ENCODE measurements at regions not wholly inside any gene's neighbourhood (a gene's known extent, or its start where the extent isn't known, plus 50 kb on each side); places are given as distances from the start of the nearest gene placed in this dataset.

DNA sequence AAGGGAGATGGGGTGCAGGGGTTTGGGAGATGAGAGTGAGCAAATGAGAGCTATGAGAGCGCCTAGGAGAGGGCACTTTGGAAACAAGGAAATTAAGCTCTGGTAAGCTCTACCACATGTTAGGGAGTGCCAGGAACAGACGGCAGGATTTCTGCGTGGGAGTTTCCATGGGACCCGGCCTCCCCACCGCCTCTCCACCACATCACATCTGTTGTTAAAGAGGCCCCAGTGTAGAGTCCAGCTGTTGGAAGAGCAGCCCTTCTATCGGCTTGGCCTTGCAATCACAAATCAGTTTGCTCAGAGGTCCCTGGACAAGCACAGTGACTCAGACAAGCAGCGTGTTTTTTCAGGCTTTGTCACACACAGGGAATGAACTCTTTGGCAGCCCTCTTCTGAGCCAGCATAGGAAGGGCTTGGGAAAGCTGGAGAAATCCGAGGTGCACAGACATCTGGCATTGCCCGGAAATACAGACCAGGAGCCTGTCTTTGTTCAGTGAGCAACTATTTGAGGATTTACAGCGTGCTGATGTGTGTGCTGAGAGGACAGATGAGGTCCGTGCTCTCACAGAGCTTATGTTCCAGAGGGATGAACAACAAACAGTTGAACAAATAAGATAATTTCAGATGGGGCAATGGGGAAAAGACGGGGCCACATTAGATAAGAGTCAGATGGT, 370.6 kb upstream of the PROK2 start:
- Mint-ChIP-seq H3K9me3 (no peaks in the 10 kb centered on the region), H3K27ac (no peak overlapping the region), H3K4me3 (ENCODE audit: low read depth) (no peak overlapping the region), H3K36me3 (ENCODE audit: low read depth) (no peaks in the 10 kb centered on the region), H3K4me1 (ENCODE audit: low read depth) (peaks cover 6% of the 10 kb centered on the region), H3K27me3 (ENCODE audit: low read depth) (peaks cover 10% of the 10 kb centered on the region)
- intact Hi-C loops (cut with micrococcal nuclease): no loop called here
- DNase-seq (ENCODE audit: low spot score): no peak

DNA sequence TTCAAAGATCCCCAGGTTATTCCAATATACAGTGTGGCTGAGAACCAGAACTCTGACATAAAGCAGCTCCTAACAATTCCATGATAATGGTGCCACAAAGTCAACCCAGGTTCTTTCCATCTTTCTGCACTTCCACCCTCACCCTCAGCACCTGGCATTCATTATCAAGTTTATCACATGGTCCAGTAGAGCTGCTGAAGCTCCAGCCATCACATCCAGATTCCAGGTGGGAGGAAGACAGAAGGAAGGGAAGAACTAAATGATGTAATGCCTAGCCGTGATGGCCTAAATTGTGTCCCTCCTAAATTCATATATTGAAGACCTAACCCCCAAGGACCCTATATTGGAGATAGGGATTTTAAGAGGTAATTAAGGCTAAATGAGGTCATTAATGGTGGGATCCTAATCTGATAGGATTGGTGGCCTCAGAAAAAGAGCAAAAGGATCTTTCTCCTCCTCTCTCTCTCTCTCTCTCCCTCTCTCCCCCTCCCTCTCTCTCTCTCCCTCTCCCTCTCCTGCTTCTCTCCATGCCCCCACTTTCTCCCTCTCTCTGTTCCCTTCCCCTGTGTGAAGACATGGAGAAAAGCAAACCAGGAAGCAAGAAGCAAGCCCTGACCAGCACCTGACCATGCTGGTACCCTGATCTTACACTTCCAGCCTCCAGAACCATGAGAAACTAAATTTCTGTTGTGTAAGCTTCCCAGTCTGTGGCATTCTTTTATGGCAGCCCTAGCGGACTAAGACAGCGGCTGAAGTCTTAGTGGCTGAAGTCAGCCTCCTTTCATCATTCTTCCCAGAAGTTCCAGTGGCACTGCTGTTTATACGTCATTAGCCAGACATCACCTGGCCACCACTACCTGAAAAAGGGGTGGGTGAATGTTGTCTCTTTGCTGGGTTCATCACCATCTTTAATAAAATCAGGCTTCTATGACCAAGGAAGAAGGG, 369.7 kb upstream of the PROK2 start:
- Mint-ChIP-seq H3K36me3 (ENCODE audit: low read depth) (no peaks in the 10 kb centered on the region), H3K27me3 (ENCODE audit: low read depth) (peaks cover 10% of the 10 kb centered on the region), H3K9me3 (no peaks in the 10 kb centered on the region), H3K27ac (no peak overlapping the region), H3K4me1 (ENCODE audit: low read depth) (peaks cover 6% of the 10 kb centered on the region), H3K4me3 (ENCODE audit: low read depth) (no peak overlapping the region)
- intact Hi-C loops (cut with micrococcal nuclease): no loop called here
- no peak for DNase-seq (ENCODE audit: low spot score)

DNA sequence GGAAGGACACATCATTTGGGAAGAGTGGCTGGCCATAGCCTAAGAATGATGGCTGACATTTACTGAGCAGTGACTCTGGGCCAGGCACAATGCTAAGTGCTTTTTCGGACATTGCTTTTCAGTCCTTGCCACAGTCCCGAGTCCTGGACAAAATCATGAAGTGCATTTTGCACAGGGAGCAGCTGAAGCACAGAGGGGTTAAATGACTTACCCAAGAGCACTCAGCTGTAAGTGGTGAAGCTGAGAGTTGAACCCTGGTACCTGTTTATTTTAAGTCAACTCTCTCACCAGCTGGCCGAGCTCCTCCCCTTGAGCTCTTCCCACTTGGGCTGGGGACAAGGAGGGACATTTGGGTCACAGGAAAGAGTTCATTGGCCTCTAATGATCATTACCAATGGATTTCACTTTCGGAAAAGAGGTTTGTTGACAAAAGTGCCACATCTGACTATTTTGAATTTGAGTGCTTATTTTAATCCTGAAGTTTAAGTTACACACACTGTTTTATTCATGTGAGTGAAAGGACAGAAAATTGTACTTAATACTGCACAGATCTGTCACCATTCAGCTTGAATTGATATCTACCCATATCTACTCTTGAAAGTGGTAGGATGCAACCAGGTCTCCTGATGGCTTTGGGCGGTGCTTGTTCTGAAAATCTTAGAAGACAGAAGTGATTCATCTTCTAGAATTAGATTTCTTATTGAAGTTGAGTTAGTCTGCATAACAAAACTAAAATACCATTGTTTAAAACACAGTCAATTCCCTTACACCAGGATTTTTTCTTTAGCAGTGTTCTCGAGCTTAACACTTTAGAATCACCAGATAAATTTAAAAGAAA, 368.7 kb upstream of the PROK2 start:
- Mint-ChIP-seq H3K9me3 (peaks cover 2% of the 10 kb centered on the region), H3K36me3 (ENCODE audit: low read depth) (no peaks in the 10 kb centered on the region), H3K4me1 (ENCODE audit: low read depth) (peaks cover 6% of the 10 kb centered on the region), H3K27me3 (ENCODE audit: low read depth) (peaks cover 10% of the 10 kb centered on the region), H3K4me3 (ENCODE audit: low read depth) (no peak overlapping the region), H3K27ac (no peak overlapping the region)
- DNase-seq (ENCODE audit: low spot score): no peak
- intact Hi-C loops (cut with micrococcal nuclease): no loop called here

DNA sequence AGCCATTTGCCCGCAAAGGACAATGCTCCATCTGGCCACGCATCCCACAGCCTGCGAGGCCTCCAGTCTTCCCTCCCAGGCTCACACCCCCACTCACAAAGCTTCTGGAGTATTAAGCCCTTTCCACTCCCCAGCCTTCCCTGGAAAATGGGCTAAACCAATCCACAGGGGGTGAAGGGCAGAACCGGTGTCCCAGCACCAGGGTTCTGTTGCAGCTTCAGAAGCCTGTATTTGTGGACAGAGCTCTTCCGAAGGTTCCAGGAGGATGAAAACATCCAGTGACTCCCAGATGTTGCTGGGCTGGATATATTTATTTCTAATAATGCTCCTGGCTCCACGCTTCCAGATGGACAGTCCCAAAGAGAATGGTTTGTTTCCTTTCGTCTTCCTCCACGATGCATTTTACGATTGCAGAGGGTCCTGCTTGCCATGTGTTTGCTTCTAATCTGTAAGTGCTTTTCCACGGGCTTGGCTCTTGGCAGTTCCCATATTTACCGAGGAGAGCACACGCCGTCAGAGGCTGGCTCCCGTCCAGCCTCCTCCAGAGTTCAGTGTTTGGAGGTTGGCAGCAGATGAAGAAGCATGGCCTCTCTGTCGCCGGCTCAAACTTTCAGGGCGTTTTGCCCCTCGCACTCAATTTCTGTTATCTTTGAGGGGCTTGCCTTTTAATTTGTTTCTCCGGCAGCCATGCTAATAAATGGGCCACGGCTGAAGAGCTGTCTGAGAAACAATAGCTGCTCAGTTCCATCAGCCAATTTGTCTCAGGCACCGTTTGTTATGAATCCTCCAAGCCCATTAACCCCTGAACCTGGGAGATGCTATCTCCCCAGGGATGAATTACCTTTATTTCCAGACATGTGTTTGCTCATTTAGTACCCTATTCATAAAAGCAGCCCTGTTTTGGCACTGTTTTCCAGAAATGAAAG, 367.9 kb upstream of the PROK2 start:
- Mint-ChIP-seq H3K4me3 (ENCODE audit: low read depth) (no peak overlapping the region), H3K9me3 (peaks cover 11% of the 10 kb centered on the region), H3K27me3 (ENCODE audit: low read depth) (peaks cover 10% of the 10 kb centered on the region), H3K4me1 (ENCODE audit: low read depth) (peaks cover 5% of the 10 kb centered on the region), H3K27ac (no peak overlapping the region), H3K36me3 (ENCODE audit: low read depth) (no peaks in the 10 kb centered on the region)
- no peak for DNase-seq (ENCODE audit: low spot score)
- intact Hi-C loops (cut with micrococcal nuclease): no loop called here

DNA sequence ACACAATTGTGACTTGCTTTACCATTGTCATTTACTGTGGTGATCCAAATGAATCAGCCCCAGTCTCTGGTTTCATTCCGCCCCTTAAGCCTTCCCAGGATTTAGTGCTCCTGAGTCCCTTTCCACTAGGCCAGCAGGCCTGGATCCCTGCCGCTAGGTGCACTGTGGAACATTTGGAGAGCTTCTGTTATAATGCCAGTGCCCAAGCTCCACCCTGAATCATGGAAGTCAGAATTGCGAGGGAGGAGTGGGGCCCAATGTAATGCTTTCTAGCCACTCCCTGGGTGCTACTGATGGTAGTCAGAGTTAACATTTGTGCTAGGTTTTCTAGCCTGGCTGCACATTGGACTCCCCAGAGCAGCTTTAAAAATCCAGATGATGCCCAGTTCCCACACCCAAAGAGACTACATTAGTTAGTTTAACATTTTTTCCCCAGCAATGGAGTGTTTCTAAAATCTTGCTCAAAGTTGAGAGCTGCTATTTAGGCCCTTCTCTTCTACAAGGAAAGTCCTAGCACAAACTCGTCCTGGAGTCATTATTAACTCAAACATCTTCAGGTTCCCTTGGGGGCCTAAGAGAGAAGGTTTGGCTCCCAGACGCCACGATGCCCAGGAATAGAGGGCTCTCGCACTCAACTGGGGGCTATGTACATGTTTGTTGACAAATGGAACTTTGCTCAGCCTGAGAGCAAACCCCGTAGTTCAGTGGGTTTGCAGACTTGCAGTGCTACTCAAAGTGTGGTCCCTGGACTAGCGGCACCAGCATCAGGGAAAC, 366.7 kb upstream of the PROK2 start:
- H3K4me3 Mint-ChIP-seq (ENCODE audit: low read depth): no peak overlapping the region
- H3K27me3 Mint-ChIP-seq (ENCODE audit: low read depth): peaks cover 5% of the 10 kb centered on the region
- no peaks in the 10 kb centered on the region for H3K36me3 Mint-ChIP-seq (ENCODE audit: low read depth)
- peaks cover 11% of the 10 kb centered on the region for H3K9me3 Mint-ChIP-seq
- H3K4me1 Mint-ChIP-seq (ENCODE audit: low read depth): no peaks in the 10 kb centered on the region
- intact Hi-C loops (cut with micrococcal nuclease): no loop called here
- no peak for DNase-seq (ENCODE audit: low spot score)
- no peak overlapping the region for H3K27ac Mint-ChIP-seq

DNA sequence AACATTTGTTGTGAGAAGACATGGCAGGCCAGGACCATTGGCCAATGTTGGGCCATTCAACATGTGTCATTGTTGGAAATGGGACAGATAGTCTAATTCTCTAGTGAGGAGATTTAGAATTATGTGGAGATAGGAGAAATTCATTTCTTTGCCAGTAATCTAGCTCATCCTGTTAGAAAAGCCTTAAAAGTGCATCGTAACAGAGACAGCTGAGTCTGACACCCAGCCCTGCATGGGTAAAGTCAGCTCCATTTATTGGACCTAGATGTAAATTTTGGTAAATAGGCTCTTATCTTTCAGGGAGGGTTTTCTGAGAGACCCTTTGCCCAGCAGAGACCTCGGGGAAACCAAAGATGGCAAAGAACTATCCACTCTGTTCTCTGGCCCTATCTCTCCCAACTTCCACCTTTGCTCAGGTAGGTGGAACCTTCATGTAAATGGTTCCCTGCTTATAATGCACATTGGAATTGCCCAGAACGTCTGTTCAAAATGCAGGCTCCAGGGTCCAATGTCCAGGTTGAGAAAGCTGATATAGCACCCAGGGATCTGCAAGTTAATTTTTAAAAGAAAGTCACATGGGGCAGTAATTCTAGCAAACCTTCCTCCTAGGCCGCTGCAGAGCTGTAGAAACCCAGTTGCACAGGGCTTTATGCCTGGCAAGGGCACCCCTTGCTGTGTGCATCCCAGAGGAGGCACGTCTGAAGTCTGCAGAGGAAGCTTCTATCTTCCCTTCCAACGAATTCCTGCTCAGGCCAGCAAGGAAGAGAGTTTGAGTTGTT, 365.9 kb upstream of the PROK2 start:
- DNase-seq (ENCODE audit: low spot score): no peak
- intact Hi-C loops (cut with micrococcal nuclease): no loop called here
- no peak overlapping the region for H3K27ac Mint-ChIP-seq
- H3K36me3 Mint-ChIP-seq (ENCODE audit: low read depth): no peaks in the 10 kb centered on the region
- H3K4me1 Mint-ChIP-seq (ENCODE audit: low read depth): no peaks in the 10 kb centered on the region
- peaks cover 2% of the 10 kb centered on the region for H3K27me3 Mint-ChIP-seq (ENCODE audit: low read depth)
- H3K4me3 Mint-ChIP-seq (ENCODE audit: low read depth): no peak overlapping the region
- H3K9me3 Mint-ChIP-seq: peaks cover 11% of the 10 kb centered on the region

DNA sequence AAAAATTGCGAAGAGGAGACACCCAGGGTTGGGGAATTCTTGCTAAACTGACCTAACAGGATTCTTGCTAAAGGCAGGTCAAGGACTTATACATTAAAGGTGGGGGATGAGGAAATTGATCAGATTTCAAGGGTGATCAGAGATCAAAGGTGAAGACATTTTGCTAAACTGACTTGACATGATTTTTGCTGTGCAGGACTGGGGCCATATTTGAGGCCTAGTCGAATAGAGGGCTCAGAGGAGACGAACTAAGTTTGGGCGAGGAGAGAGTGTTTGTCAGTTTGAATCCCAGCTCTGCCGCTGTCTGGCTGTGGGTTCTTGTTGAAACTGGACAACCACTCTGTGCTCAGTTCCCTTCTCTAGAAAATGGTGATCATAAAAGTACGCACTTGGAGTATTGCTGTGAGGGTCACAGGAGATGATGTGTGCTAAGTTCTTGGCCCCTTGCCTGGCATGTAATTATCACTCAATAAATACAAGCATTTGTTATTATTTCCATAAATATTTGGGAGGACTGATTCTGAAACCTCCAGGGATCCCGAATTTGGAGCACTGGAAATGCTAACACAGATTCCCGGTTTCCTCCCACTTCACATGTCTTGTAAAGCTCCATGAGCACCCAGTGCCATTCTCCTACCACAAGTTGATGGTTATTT, 364.8 kb upstream of the PROK2 start:
- peaks cover 11% of the 10 kb centered on the region for H3K9me3 Mint-ChIP-seq
- intact Hi-C loops (cut with micrococcal nuclease): loop anchor here (10.0 kb wide), 1 partner anchor 115 kb away; no protein-coding TSS in a partner anchor

DNA sequence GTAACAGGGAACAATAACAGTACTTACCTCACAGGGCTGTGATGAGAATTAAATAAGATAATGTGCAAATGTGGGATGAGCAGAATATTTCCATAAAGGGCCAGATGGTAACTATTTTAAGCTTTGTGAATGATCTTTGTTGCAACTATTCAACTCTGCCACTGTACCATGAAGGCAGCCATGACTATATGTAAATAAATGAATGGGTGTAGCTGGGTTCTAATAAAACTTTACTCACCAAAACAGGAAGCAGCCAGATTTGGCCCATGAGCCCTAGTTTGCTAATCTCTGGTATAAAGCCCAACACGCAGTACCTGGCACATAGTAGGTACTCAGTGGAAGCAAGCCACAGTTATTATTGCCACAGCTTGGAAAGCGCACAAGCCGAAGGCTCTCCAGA, 362.7 kb upstream of the PROK2 start:
- Mint-ChIP-seq H3K4me1 (ENCODE audit: low read depth) (peaks cover 13% of the 10 kb centered on the region), H3K27ac (no peak overlapping the region), H3K36me3 (ENCODE audit: low read depth) (no peaks in the 10 kb centered on the region), H3K9me3 (peaks cover 11% of the 10 kb centered on the region), H3K27me3 (ENCODE audit: low read depth) (no peaks in the 10 kb centered on the region), H3K4me3 (ENCODE audit: low read depth) (no peak overlapping the region)
- intact Hi-C loops (cut with micrococcal nuclease): loop anchor here (10.0 kb wide), 1 partner anchor 117 kb away; no protein-coding TSS in a partner anchor
- DNase-seq (ENCODE audit: low spot score): no peak

More for the DNA sequence above, 364.8 kb upstream of the PROK2 start:
- no peak overlapping the region for H3K27ac Mint-ChIP-seq
- H3K36me3 Mint-ChIP-seq (ENCODE audit: low read depth): no peaks in the 10 kb centered on the region
- no peak for DNase-seq (ENCODE audit: low spot score)
- H3K27me3 Mint-ChIP-seq (ENCODE audit: low read depth): peaks cover 2% of the 10 kb centered on the region
- H3K4me3 Mint-ChIP-seq (ENCODE audit: low read depth): no peak overlapping the region
- H3K4me1 Mint-ChIP-seq (ENCODE audit: low read depth): peaks cover 7% of the 10 kb centered on the region

DNA sequence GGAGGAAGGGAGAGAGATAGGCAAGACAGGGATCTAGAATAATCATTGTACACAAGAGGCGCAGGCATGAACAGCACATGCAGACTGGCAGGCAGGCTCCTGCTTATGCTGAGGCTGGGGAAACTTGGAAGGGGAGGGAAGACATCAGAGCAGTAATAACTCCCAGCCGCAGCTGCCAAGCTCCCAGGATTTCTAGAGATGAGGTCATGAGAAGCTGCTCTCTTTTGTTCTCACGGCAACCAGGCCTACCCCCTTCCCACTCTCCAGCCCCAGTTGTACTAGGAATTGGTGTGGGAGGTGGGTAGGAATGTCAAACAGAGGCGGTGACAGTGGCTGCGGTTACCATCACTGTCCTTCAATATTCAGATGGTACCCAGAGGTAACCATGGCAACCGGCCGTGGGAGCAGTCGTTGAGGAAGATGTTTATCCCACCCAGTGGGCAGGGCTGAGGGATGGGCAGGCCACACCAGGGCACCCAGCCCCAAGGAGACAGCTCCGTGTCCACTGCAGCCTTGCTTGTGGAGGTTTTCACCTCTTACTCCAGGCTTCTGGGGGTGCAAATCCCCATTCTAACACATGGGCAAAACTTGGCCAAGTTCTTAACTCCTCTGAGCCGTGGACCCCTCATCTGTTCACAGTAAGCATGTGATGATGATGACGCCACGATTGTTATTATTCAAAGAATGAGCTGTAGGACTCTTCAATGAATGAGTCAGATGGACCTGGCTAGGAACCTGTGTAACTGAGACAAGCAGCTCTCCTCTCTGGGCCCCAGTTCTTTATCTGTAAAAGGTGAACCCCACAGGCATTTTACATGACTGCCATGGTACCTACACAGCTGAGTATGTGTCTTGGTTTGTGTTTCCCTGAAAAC, 360.8 kb upstream of the PROK2 start:
- H3K9me3 Mint-ChIP-seq: peaks cover 11% of the 10 kb centered on the region
- no peaks in the 10 kb centered on the region for H3K36me3 Mint-ChIP-seq (ENCODE audit: low read depth)
- peaks cover 17% of the 10 kb centered on the region for H3K4me1 Mint-ChIP-seq (ENCODE audit: low read depth)
- no peak for DNase-seq (ENCODE audit: low spot score)
- no peak overlapping the region for H3K4me3 Mint-ChIP-seq (ENCODE audit: low read depth)
- no peak overlapping the region for H3K27ac Mint-ChIP-seq
- no peaks in the 10 kb centered on the region for H3K27me3 Mint-ChIP-seq (ENCODE audit: low read depth)
- intact Hi-C loops (cut with micrococcal nuclease): loop anchor here (10.0 kb wide), 1 partner anchor 119 kb away; no protein-coding TSS in a partner anchor

Data from activated T-helper 2 cell treated with anti-CD3 and anti-CD28 coated beads, Interferon-gamma antibody, Interleukin-2, Interleukin-4, amounts not matched to agents 10 μg/mL and 5 μg/mL and 100 μg/mL, durations not matched to agents 14 hours and 24 hours and 36 hours (primary cell).